ENCODE measurements at regions not wholly inside any gene's neighbourhood (a gene's known extent, or its start where the extent isn't known, plus 50 kb on each side); places are given as distances from the start of the nearest gene placed in this dataset.

GRCh38 chr14:58705066-58705465, 67.3 kb downstream of the DACT1 start:
- no peak overlapping the region for H2AFZ ChIP-seq (ENCODE audit: low read length)
- intact Hi-C loops (cut with micrococcal nuclease; ENCODE audit: unreplicated experiment), result no loop called here
- CTCF ChIA-PET (ENCODE audit: unreplicated experiment), result no interaction called here
- no peak overlapping the region for H3K4me2 ChIP-seq (ENCODE audit: low read length)
- POLR2A ChIA-PET, result interaction anchor here (0.6 kb wide), 1 partner anchor 412 kb away, joined by 3 read pairs; no protein-coding TSS in a partner anchor
- no peaks in the 10 kb centered on the region for H4K20me1 ChIP-seq (ENCODE audit: insufficient read depth, low read length)
- no peaks in the 10 kb centered on the region for H3K79me2 ChIP-seq (ENCODE audit: insufficient read depth, low read depth, low read length)
- TF ChIP-seq EZH2phosphoT487 (IDR thresholded peaks at IDR 0.05; ENCODE audit: borderline replicate concordance, low read depth, low read length) (no peak), CTCF (conservative IDR thresholded peaks at IDR 0.05; ENCODE audit: low read length) (no peak)
- H3K4me1 ChIP-seq (ENCODE audit: insufficient read depth, low read length, poor library complexity, severe bottlenecking), result no peaks in the 10 kb centered on the region
- no peaks in the 10 kb centered on the region for H3K9me3 ChIP-seq (ENCODE audit: low read length)
- DNase-seq (ENCODE audit: low spot score), result no peak
- H3K36me3 ChIP-seq (ENCODE audit: insufficient read depth, low read length), result no peaks in the 10 kb centered on the region
- BruUV-seq (replicated peaks), result no TSS peak
- no peak overlapping the region for H3K4me3 ChIP-seq (ENCODE audit: low read depth, low read length, poor library complexity, severe bottlenecking)
- H3K27ac ChIP-seq (ENCODE audit: low read depth, low read length, poor library complexity, severe bottlenecking), result no peak overlapping the region
- no peaks in the 10 kb centered on the region for H3K9me2 ChIP-seq (ENCODE audit: insufficient read depth, low read length)

GRCh38 chr14:58707949-58708348, 70.2 kb downstream of the DACT1 start:
- CTCF ChIA-PET (ENCODE audit: unreplicated experiment), result no interaction called here
- no peak overlapping the region for H3K4me2 ChIP-seq (ENCODE audit: low read length)
- H3K27ac ChIP-seq (ENCODE audit: low read depth, low read length, poor library complexity, severe bottlenecking), result no peak overlapping the region
- no peak for DNase-seq (ENCODE audit: low spot score)
- H3K9me2 ChIP-seq (ENCODE audit: insufficient read depth, low read length), result no peaks in the 10 kb centered on the region
- H3K79me2 ChIP-seq (ENCODE audit: insufficient read depth, low read depth, low read length), result no peaks in the 10 kb centered on the region
- intact Hi-C loops (cut with micrococcal nuclease; ENCODE audit: unreplicated experiment), result no loop called here
- BruUV-seq (replicated peaks), result no TSS peak
- H3K9me3 ChIP-seq (ENCODE audit: low read length), result no peaks in the 10 kb centered on the region
- H3K4me3 ChIP-seq (ENCODE audit: low read depth, low read length, poor library complexity, severe bottlenecking), result no peak overlapping the region
- H3K36me3 ChIP-seq (ENCODE audit: insufficient read depth, low read length), result no peaks in the 10 kb centered on the region
- no peaks in the 10 kb centered on the region for H3K4me1 ChIP-seq (ENCODE audit: insufficient read depth, low read length, poor library complexity, severe bottlenecking)
- TF ChIP-seq CTCF (conservative IDR thresholded peaks at IDR 0.05; ENCODE audit: low read length), result no peak
- TF ChIP-seq EZH2phosphoT487 (IDR thresholded peaks at IDR 0.05; ENCODE audit: borderline replicate concordance, low read depth, low read length), result no peak
- no peaks in the 10 kb centered on the region for H4K20me1 ChIP-seq (ENCODE audit: insufficient read depth, low read length)
- POLR2A ChIA-PET, result interaction anchor here (1.0 kb wide), 1 partner anchor 9 kb away, joined by 3 read pairs; no protein-coding TSS in a partner anchor
- no peak overlapping the region for H2AFZ ChIP-seq (ENCODE audit: low read length)

GRCh38 chr14:58709949-58710348, 72.2 kb downstream of the DACT1 start:
- POLR2A ChIA-PET, result no interaction called here
- no peak overlapping the region for H3K4me2 ChIP-seq (ENCODE audit: low read length)
- no peak overlapping the region for H3K4me3 ChIP-seq (ENCODE audit: low read depth, low read length, poor library complexity, severe bottlenecking)
- H3K27ac ChIP-seq (ENCODE audit: low read depth, low read length, poor library complexity, severe bottlenecking), result no peak overlapping the region
- no peaks in the 10 kb centered on the region for H3K4me1 ChIP-seq (ENCODE audit: insufficient read depth, low read length, poor library complexity, severe bottlenecking)
- TF ChIP-seq EZH2phosphoT487 (IDR thresholded peaks at IDR 0.05; ENCODE audit: borderline replicate concordance, low read depth, low read length) (no peak), CTCF (conservative IDR thresholded peaks at IDR 0.05; ENCODE audit: low read length) (no peak)
- intact Hi-C loops (cut with micrococcal nuclease; ENCODE audit: unreplicated experiment), result no loop called here
- CTCF ChIA-PET (ENCODE audit: unreplicated experiment), result no interaction called here
- H3K79me2 ChIP-seq (ENCODE audit: insufficient read depth, low read depth, low read length), result no peaks in the 10 kb centered on the region
- no peaks in the 10 kb centered on the region for H4K20me1 ChIP-seq (ENCODE audit: insufficient read depth, low read length)
- no peaks in the 10 kb centered on the region for H3K9me2 ChIP-seq (ENCODE audit: insufficient read depth, low read length)
- DNase-seq (ENCODE audit: low spot score), result no peak
- H3K36me3 ChIP-seq (ENCODE audit: insufficient read depth, low read length), result no peaks in the 10 kb centered on the region
- BruUV-seq (replicated peaks), result no TSS peak
- H2AFZ ChIP-seq (ENCODE audit: low read length), result no peak overlapping the region
- no peaks in the 10 kb centered on the region for H3K9me3 ChIP-seq (ENCODE audit: low read length)

Data from OCI-LY7 (cell line).